Mesodermal cell (in vitro differentiated cells): ENCODE measurements at regions not wholly inside any gene's neighbourhood (a gene's known extent, or its start where the extent isn't known, plus 50 kb on each side); places are given as distances from the start of the nearest gene placed in this dataset.

ENCODE experiments used
- H3K27ac ChIP-seq: 2 replicates; pipeline ENCODE4 v1.7.0; 2013; ENCODE audit warnings: mild to moderate bottlenecking, low read depth, low read length, moderate library complexity; ENCODE audit not compliant: severe bottlenecking
- H3K36me3 ChIP-seq: 2 replicates; pipeline ENCODE4 v1.7.1; 2013; ENCODE audit warnings: mild to moderate bottlenecking, low read length, moderate library complexity; ENCODE audit not compliant: control insufficient read depth, insufficient read depth
- H3K4me1 ChIP-seq: one replicate; pipeline ENCODE4 v1.7.1; 2013; ENCODE audit warnings: mild to moderate bottlenecking, low read length; ENCODE audit not compliant: insufficient read depth, control insufficient read depth, poor library complexity, severe bottlenecking
- H3K4me3 ChIP-seq: 2 replicates; pipeline ENCODE4 v1.7.0; 2013; ENCODE audit warnings: low read length, control low read depth, mild to moderate bottlenecking; ENCODE audit not compliant: insufficient read depth, poor library complexity, severe bottlenecking; ENCODE audit errors: extremely low read depth
- H3K9me3 ChIP-seq: 2 replicates; pipeline ENCODE4 v1.7.1; 2013; ENCODE audit warnings: mild to moderate bottlenecking, low read length, moderate library complexity; ENCODE audit not compliant: control insufficient read depth
- WGBS, 2 experiments: methylation state at CpG; one replicate each; pipeline ENCODE4 v1.1.5; 2013; ENCODE audit warnings: missing lambda C conversion rate in 2 of 2; ENCODE audit not compliant: insufficient coverage in 2 of 2; 5-methylcytosine and 5-hydroxymethylcytosine counted together

- no peaks in the 10 kb centered on the region for H3K4me1 ChIP-seq
- no peak overlapping the region for H3K4me3 ChIP-seq
- no peak overlapping the region for H3K27ac ChIP-seq
- WGBS, 2 experiments: 86 to 87% methylated on average over 28 to 31 of the region's 31 CpGs
- no peaks in the 10 kb centered on the region for H3K36me3 ChIP-seq
- no peaks in the 10 kb centered on the region for H3K9me3 ChIP-seq
These were observed 308.4 kb upstream of the MYT1L start for GRCh38 chr2:2639251-2640139.

- Histone ChIP-seq H3K36me3 (no peaks in the 10 kb centered on the region), H3K4me3 (no peak overlapping the region), H3K4me1 (no peaks in the 10 kb centered on the region), H3K9me3 (no peaks in the 10 kb centered on the region), H3K27ac (no peak overlapping the region)
- WGBS, 2 experiments: 84 to 86% methylated on average over 8 to 11 of the region's 11 CpGs
These were observed 307.6 kb upstream of the MYT1L start for GRCh38 chr2:2638547-2639220.

- H3K36me3 ChIP-seq: no peaks in the 10 kb centered on the region
- no peak overlapping the region for H3K27ac ChIP-seq
- no peak overlapping the region for H3K4me3 ChIP-seq
- no peaks in the 10 kb centered on the region for H3K4me1 ChIP-seq
- no peaks in the 10 kb centered on the region for H3K9me3 ChIP-seq
- WGBS, 2 experiments: 78 to 95% methylated on average over 3 to 4 of the region's 5 CpGs
These were observed 305.7 kb upstream of the MYT1L start for GRCh38 chr2:2636813-2637212.

GRCh38 chr2:2635025-2635528, 304.0 kb upstream of the MYT1L start:
- no peaks in the 10 kb centered on the region for H3K9me3 ChIP-seq
- WGBS, 2 experiments: 91 to 92% methylated on average over 6 of the region's 6 CpGs
- no peak overlapping the region for H3K27ac ChIP-seq
- H3K4me3 ChIP-seq: no peak overlapping the region
- no peaks in the 10 kb centered on the region for H3K4me1 ChIP-seq
- H3K36me3 ChIP-seq: no peaks in the 10 kb centered on the region

GRCh38 chr2:2633017-2633416, 301.9 kb upstream of the MYT1L start:
- Histone ChIP-seq H3K36me3 (no peaks in the 10 kb centered on the region), H3K4me1 (no peaks in the 10 kb centered on the region), H3K9me3 (no peaks in the 10 kb centered on the region), H3K4me3 (no peak overlapping the region), H3K27ac (no peak overlapping the region)
- WGBS, 2 experiments: 77 to 89% methylated on average over 8 of the region's 8 CpGs

GRCh38 chr2:2623939-2624338, 292.9 kb upstream of the MYT1L start:
- H3K9me3 ChIP-seq: no peaks in the 10 kb centered on the region
- WGBS, 2 experiments: 89 to 91% methylated on average over 5 to 6 of the region's 6 CpGs
- H3K36me3 ChIP-seq: no peaks in the 10 kb centered on the region
- H3K4me1 ChIP-seq: no peaks in the 10 kb centered on the region
- no peak overlapping the region for H3K4me3 ChIP-seq
- no peak overlapping the region for H3K27ac ChIP-seq

GRCh38 chr2:2621855-2622254, 290.8 kb upstream of the MYT1L start:
- no peaks in the 10 kb centered on the region for H3K9me3 ChIP-seq
- H3K27ac ChIP-seq: no peak overlapping the region
- no peaks in the 10 kb centered on the region for H3K36me3 ChIP-seq
- WGBS, 2 experiments: 84 to 93% methylated on average over 6 to 8 of the region's 8 CpGs
- H3K4me1 ChIP-seq: no peaks in the 10 kb centered on the region
- H3K4me3 ChIP-seq: no peak overlapping the region

GRCh38 chr2:2620604-2621003, 289.5 kb upstream of the MYT1L start:
- Histone ChIP-seq H3K27ac (no peak overlapping the region), H3K9me3 (no peaks in the 10 kb centered on the region), H3K36me3 (no peaks in the 10 kb centered on the region), H3K4me3 (no peak overlapping the region), H3K4me1 (no peaks in the 10 kb centered on the region)
- 33 to 35% methylated on average over 3 to 4 of the region's 7 CpGs for WGBS, 2 experiments

GRCh38 chr2:2619995-2620394, 288.9 kb upstream of the MYT1L start:
- Histone ChIP-seq H3K27ac (no peak overlapping the region), H3K4me1 (no peaks in the 10 kb centered on the region), H3K36me3 (no peaks in the 10 kb centered on the region), H3K9me3 (no peaks in the 10 kb centered on the region), H3K4me3 (no peak overlapping the region)
- 87 to 93% methylated on average over 5 to 6 of the region's 8 CpGs for WGBS, 2 experiments

GRCh38 chr2:2614452-2614851, 283.4 kb upstream of the MYT1L start:
- H3K9me3 ChIP-seq: no peaks in the 10 kb centered on the region
- no peak overlapping the region for H3K4me3 ChIP-seq
- no peak overlapping the region for H3K27ac ChIP-seq
- 84 to 93% methylated on average over 8 to 9 of the region's 9 CpGs for WGBS, 2 experiments
- H3K36me3 ChIP-seq: no peaks in the 10 kb centered on the region
- peaks cover 4% of the 10 kb centered on the region for H3K4me1 ChIP-seq
